MCF 10A (cell line): ENCODE measurements at regions not wholly inside any gene's neighbourhood (a gene's known extent, or its start where the extent isn't known, plus 50 kb on each side); places are given as distances from the start of the nearest gene placed in this dataset.

Experiments
- BruUV-seq: library from RNA; stranded (reverse); fragments of 400-500 nt; replicated peaks from 2 replicates; lab custom pipeline; 2021; lab: Mats Ljungman, UMichigan
- CTCF ChIA-PET: fragments of 300-600 bp; sonication (Branson Sonifier 250); formaldehyde crosslinking; extraction: SDS; loops from one replicate; lab custom pipeline; 2021; ENCODE audit warnings: antibody characterized with exemption, inconsistent platforms; lab: Yijun Ruan, JAX
- POLR2A ChIA-PET: fragments of 300-600, 350-650 bp; sonication (Branson Sonifier 250); formaldehyde crosslinking; extraction: SDS; loops from one replicate; lab custom pipeline; 2020; ENCODE audit warnings: antibody characterized with exemption, inconsistent platforms; lab: Yijun Ruan, JAX
- DNase-seq: peaks from one replicate; pipeline ENCODE4 v3.0.0-alpha.2; 2018; ENCODE audit not compliant: unreplicated experiment
- H3K27ac Mint-ChIP-seq: one replicate; pipeline ENCODE4 v1.8.0; 2022; ENCODE audit warnings: mild to moderate bottlenecking, low read depth, mixed read lengths; ENCODE audit not compliant: unreplicated experiment
- H3K27me3 Mint-ChIP-seq: one replicate; pipeline ENCODE4 v1.8.0; 2022; ENCODE audit warnings: mixed read lengths; ENCODE audit not compliant: insufficient read depth, unreplicated experiment
- H3K36me3 Mint-ChIP-seq: one replicate; pipeline ENCODE4 v1.8.0; 2022; ENCODE audit warnings: mild to moderate bottlenecking, moderate library complexity, mixed read lengths; ENCODE audit not compliant: insufficient read depth, unreplicated experiment
- H3K4me1 Mint-ChIP-seq: one replicate; pipeline ENCODE4 v1.8.0; 2022; ENCODE audit warnings: mixed read lengths; ENCODE audit not compliant: insufficient read depth, unreplicated experiment
- H3K4me3 Mint-ChIP-seq: one replicate; pipeline ENCODE4 v1.8.0; 2022; ENCODE audit warnings: mild to moderate bottlenecking, moderate library complexity, mixed read lengths; ENCODE audit not compliant: unreplicated experiment
- H3K9me3 Mint-ChIP-seq: one replicate; pipeline ENCODE4 v1.8.0; 2022; ENCODE audit warnings: mixed read lengths; ENCODE audit not compliant: unreplicated experiment
- intact Hi-C: fragments of 100-400 bp; cut with micrococcal nuclease; formaldehyde crosslinking; loops from 2 replicates; pipeline ENCODE4 v1.14.1; 2022
- TF ChIP-seq, protein P1 (sequence below): fragments of 200-600 bp; IDR thresholded peaks from one replicate; pipeline ENCODE4 v1.8.0; 2022; ENCODE audit warnings: antibody characterized with exemption, mild to moderate bottlenecking; ENCODE audit not compliant: unreplicated experiment

DNA sequence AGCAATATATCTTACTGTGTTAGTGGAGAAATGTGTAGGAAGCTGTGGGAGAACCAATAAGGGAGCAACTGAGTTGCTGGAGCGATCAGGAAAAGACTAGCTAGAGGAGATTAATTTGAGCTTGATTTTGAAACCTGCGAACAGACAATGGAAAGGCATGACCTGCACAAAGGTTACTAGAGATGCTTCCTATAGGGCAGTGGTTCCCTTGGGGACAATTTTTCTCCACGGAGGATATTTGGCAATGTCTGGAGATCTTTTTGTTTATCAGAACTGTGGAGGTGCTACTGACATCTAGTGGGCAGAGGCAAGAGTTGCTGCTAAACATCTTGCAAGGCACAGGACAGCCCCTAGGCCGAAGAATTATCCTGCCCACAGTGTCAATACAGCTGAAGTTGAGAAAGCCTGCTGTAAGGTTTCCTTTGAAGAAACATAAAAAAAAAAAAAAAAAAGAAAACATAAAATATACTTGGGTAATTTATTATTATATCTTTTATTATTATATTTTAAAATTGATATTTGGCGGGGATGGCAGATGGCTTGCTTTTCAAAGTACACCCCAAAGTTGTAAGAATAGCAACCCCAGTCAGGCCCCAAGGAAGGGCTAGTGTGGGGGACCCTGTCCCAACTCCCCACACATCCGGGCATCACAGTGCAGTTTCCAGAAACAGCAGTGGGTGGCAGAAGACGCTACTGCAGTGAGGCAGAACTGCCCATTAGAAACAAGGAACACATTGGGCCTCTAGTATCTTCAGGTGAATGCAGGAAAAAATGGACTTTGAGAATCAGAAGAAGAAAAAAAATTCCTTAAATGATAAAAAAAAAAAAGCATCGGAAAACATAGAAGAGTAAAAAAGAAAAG, 481.6 kb downstream of the SH2D4B start:
- TF ChIP-seq, protein P1, sequence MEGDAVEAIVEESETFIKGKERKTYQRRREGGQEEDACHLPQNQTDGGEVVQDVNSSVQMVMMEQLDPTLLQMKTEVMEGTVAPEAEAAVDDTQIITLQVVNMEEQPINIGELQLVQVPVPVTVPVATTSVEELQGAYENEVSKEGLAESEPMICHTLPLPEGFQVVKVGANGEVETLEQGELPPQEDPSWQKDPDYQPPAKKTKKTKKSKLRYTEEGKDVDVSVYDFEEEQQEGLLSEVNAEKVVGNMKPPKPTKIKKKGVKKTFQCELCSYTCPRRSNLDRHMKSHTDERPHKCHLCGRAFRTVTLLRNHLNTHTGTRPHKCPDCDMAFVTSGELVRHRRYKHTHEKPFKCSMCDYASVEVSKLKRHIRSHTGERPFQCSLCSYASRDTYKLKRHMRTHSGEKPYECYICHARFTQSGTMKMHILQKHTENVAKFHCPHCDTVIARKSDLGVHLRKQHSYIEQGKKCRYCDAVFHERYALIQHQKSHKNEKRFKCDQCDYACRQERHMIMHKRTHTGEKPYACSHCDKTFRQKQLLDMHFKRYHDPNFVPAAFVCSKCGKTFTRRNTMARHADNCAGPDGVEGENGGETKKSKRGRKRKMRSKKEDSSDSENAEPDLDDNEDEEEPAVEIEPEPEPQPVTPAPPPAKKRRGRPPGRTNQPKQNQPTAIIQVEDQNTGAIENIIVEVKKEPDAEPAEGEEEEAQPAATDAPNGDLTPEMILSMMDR: peak; percentile 77
- peaks cover 5% of the 10 kb centered on the region for H3K4me1 Mint-ChIP-seq
- intact Hi-C loops: loop anchor here (1.0 to 10.0 kb wide), 4 partner anchors 164 to 637 kb away; no protein-coding TSS in a partner anchor
- ChIA-PET CTCF (interaction anchor here (0.6 to 3.5 kb wide), 56 partner anchors 8 to 915 kb away, joined by 3 to 42 read pairs (median 4); no protein-coding TSS in a partner anchor), POLR2A (interaction anchor here (0.6 to 0.7 kb wide), 2 partner anchors 74 to 564 kb away, joined by 3 read pairs; no protein-coding TSS in a partner anchor)
- no peaks in the 10 kb centered on the region for H3K9me3 Mint-ChIP-seq
- peaks cover 25% of the 10 kb centered on the region for H3K27me3 Mint-ChIP-seq
- DNase-seq: peak; percentile 64
- no peak overlapping the region for H3K27ac Mint-ChIP-seq
- no peaks in the 10 kb centered on the region for H3K36me3 Mint-ChIP-seq
- BruUV-seq: no TSS peak
- H3K4me3 Mint-ChIP-seq: no peak overlapping the region

DNA sequence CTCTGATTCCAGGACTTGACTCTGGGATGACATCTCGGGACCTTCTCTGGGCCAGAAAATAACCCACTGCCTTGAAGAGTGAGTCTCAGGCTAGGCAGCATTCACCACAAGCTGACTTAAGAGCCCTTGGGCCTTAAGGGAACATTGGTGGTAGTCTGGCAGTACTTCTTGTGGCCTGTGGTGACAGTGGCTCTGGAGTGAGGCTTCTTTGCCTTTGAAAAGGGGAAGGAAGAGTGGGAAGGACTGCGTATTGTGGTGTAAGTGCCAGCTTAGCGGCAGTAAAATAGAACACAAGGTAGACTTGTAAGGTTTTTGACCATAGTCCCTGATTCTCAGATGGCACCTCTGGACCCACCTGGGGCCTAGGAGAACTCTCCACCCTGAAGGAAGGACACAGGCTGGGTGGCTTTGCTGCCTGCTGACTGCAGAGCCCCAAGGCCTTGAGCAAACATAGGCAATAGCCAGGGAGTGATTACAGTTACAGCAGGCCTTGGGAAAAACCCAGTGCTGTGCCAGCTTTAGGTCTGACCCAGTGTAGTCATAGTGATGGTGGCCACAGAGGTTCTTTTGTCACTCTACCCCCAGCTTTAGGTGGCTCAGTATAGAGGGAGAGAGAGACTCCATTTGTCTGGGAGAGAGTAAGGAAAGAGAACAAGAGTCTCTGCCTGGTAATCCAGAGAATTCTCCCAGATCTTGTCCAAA, 483.9 kb downstream of the SH2D4B start:
- Mint-ChIP-seq H3K36me3 (no peaks in the 10 kb centered on the region), H3K4me1 (peaks cover 7% of the 10 kb centered on the region), H3K9me3 (no peaks in the 10 kb centered on the region), H3K27ac (no peak overlapping the region), H3K27me3 (peaks cover 15% of the 10 kb centered on the region), H3K4me3 (no peak overlapping the region)
- ChIA-PET POLR2A (no interaction called here), CTCF (interaction anchor here (1.8 to 3.0 kb wide), 2 partner anchors 76 to 322 kb away, joined by 5 to 18 read pairs; no protein-coding TSS in a partner anchor)
- no TSS peak for BruUV-seq
- no peak for DNase-seq
- TF ChIP-seq, protein P1: no peak
- intact Hi-C loops: no loop called here

DNA sequence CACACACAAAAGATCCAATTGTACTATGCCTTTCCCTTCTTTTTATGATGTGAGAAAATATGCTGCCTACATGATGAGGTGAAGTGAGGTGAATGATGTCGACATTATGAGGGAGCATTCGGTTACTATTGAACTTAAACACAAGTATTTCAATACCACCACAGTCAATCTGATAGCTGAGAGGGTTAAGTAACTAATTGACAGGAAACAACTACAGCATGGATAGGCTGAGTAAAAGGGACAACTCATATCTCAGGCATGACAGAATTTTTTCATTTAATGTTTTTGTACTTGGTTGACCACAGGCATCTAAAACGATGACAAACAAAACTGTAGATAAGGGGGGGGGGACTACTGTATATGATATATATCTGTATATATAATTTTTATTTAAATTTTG, 488.9 kb downstream of the SH2D4B start:
- ChIA-PET POLR2A (interaction anchor here (0.6 to 0.7 kb wide), 3 partner anchors 107 to 314 kb away, joined by 3 to 5 read pairs (median 3); no protein-coding TSS in a partner anchor), CTCF (interaction anchor here (1.1 kb wide), 1 partner anchor 8 kb away, joined by 6 read pairs; no protein-coding TSS in a partner anchor)
- Mint-ChIP-seq H3K4me3 (no peak overlapping the region), H3K27me3 (peaks cover 26% of the 10 kb centered on the region), H3K9me3 (peaks cover 6% of the 10 kb centered on the region), H3K4me1 (peaks cover 4% of the 10 kb centered on the region), H3K27ac (no peak overlapping the region), H3K36me3 (no peaks in the 10 kb centered on the region)
- TF ChIP-seq, protein P1: no peak
- intact Hi-C loops: no loop called here
- no TSS peak for BruUV-seq
- DNase-seq: no peak
